GM12891 (cell line): ENCODE measurements at regions not wholly inside any gene's neighbourhood (a gene's known extent, or its start where the extent isn't known, plus 50 kb on each side); places are given as distances from the start of the nearest gene placed in this dataset.

ENCODE experiments used
- PAX5 ChIP-seq: IDR thresholded peaks from 2 replicates; pipeline ENCODE4 v1.6.1; 2011; ENCODE audit warnings: low read length, moderate library complexity, mild to moderate bottlenecking; ENCODE audit not compliant: insufficient read depth, severe bottlenecking
- POLR2A ChIP-seq: IDR thresholded peaks from 2 replicates; pipeline ENCODE4 v1.6.1; 2011; ENCODE audit warnings: low read depth, low read length, control low read depth
- POLR2AphosphoS5 ChIP-seq: IDR thresholded peaks from 2 replicates; pipeline ENCODE4 v1.6.1; 2011; ENCODE audit warnings: low read depth, low read length, control low read depth
- TAF1 ChIP-seq: IDR thresholded peaks from 2 replicates; pipeline ENCODE4 v1.6.1; 2011; ENCODE audit warnings: low read depth, low read length, control low read depth

DNA sequence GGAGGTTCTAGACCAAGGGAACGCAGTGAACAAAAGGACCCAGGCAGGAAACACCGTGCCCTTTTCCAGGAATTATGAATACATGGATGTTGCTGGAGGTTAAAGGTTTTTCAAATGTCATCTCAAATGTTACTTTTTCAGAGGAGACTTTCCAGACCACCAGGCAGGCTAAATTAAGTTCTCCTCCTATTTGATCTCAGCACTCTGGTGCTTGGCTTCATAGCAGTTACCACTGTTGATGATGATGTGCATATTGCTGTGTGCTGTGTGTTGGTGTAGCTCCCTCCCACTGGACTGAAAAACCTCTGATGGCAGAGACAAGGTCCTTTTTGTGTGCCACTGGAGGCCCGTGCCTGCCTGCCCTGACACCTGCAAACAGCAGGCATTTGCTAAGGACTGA, 137.3 kb upstream of the PTPRM start:
- no peak for TF ChIP-seq TAF1
- no peak for TF ChIP-seq POLR2A
- no peak for TF ChIP-seq POLR2AphosphoS5
- no peak for TF ChIP-seq PAX5
